ENCODE measurements at regions not wholly inside any gene's neighbourhood (a gene's known extent, or its start where the extent isn't known, plus 50 kb on each side); places are given as distances from the start of the nearest gene placed in this dataset.

- no peak for DNase-seq (ENCODE audit: low read depth)
- no peak overlapping the region for H3K4me3 ChIP-seq (ENCODE audit: low read depth, low read length)
- TF ChIP-seq CTCF (IDR thresholded peaks at IDR 0.05; ENCODE audit: insufficient read depth, low read length): no peak
Observed at GRCh38 chr6:22017272-22017671, 279.6 kb downstream of the PRL start.

GRCh38 chr6:22017766-22018165, 279.1 kb downstream of the PRL start:
- no peak overlapping the region for H3K4me3 ChIP-seq (ENCODE audit: low read depth, low read length)
- no peak for TF ChIP-seq CTCF (IDR thresholded peaks at IDR 0.05; ENCODE audit: insufficient read depth, low read length)
- no peak for DNase-seq (ENCODE audit: low read depth)

- H3K4me3 ChIP-seq (ENCODE audit: low read depth, low read length): no peak overlapping the region
- DNase-seq (ENCODE audit: low read depth): no peak
- TF ChIP-seq CTCF (IDR thresholded peaks at IDR 0.05; ENCODE audit: insufficient read depth, low read length): no peak
Observed at GRCh38 chr6:22019857-22020256, 277.0 kb downstream of the PRL start.

GRCh38 chr6:22020299-22021003, 276.4 kb downstream of the PRL start:
- DNase-seq (ENCODE audit: low read depth): no peak
- TF ChIP-seq CTCF (IDR thresholded peaks at IDR 0.05; ENCODE audit: insufficient read depth, low read length): no peak
- H3K4me3 ChIP-seq (ENCODE audit: low read depth, low read length): no peak overlapping the region

- TF ChIP-seq CTCF (IDR thresholded peaks at IDR 0.05; ENCODE audit: insufficient read depth, low read length): no peak
- DNase-seq (ENCODE audit: low read depth): no peak
- no peak overlapping the region for H3K4me3 ChIP-seq (ENCODE audit: low read depth, low read length)
Observed at GRCh38 chr6:22021966-22022365, 274.9 kb downstream of the PRL start.

GRCh38 chr6:22023937-22024336, 272.9 kb downstream of the PRL start:
- H3K4me3 ChIP-seq (ENCODE audit: low read depth, low read length): no peak overlapping the region
- DNase-seq (ENCODE audit: low read depth): no peak
- no peak for TF ChIP-seq CTCF (IDR thresholded peaks at IDR 0.05; ENCODE audit: insufficient read depth, low read length)

- TF ChIP-seq CTCF (IDR thresholded peaks at IDR 0.05; ENCODE audit: insufficient read depth, low read length): no peak
- no peak overlapping the region for H3K4me3 ChIP-seq (ENCODE audit: low read depth, low read length)
- DNase-seq (ENCODE audit: low read depth): no peak
Observed at GRCh38 chr6:22024973-22025467, 271.8 kb downstream of the PRL start.
